ENCODE measurements at regions not wholly inside any gene's neighbourhood (a gene's known extent, or its start where the extent isn't known, plus 50 kb on each side); places are given as distances from the start of the nearest gene placed in this dataset.

DNA sequence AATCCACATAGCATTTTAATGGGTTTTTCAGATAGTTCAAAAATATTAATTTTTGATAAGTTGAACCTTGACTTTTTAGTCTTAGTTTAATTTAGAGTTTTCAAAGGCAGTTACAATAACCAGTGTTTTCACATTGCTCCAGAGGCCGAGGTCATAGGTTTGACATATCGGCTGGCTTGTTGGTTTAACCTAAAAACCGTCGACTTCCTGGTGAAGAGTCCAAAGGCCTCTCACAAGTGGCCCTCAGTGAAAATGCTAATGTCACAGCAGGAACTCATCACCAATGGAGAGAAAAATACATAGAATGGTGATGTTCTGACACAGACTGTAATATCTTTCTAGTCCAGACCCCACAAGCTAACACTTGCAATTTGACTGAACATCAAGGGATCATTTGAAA is 642.3 kb downstream of the PLOD2 start:
- no peaks in the 10 kb centered on the region for H3K9me3 ChIP-seq (ENCODE audit: control insufficient read depth, insufficient read depth, low read depth, low read length)
- no peaks in the 10 kb centered on the region for H4K20me1 ChIP-seq (ENCODE audit: control insufficient read depth, extremely low read depth, insufficient read depth, low read length)
- H3K27me3 ChIP-seq (ENCODE audit: control insufficient read depth, insufficient read depth, low read length) = no peaks in the 10 kb centered on the region
- DNase-seq (ENCODE audit: low read depth in 2 of 2) = no peak
- H3K27ac ChIP-seq (ENCODE audit: insufficient read depth, low read length) = no peak overlapping the region
- no peaks in the 10 kb centered on the region for H3K36me3 ChIP-seq (ENCODE audit: control insufficient read depth, insufficient read depth, low read length)
- H3K4me2 ChIP-seq (ENCODE audit: extremely low read depth, insufficient read depth, low read length) = no peak overlapping the region
- TF ChIP-seq CTCF (conservative IDR thresholded peaks at IDR 0.05 in 1 of 2, IDR thresholded peaks at IDR 0.05 in 1 of 2; ENCODE audit: low read depth in 1 of 2, low read length in 2 of 2) (no peak), EZH2 (IDR thresholded peaks at IDR 0.05; ENCODE audit: low read length, missing control alignments) (no peak)
- no peak overlapping the region for H3K9ac ChIP-seq (ENCODE audit: insufficient read depth, low read length)
- H3K4me3 ChIP-seq (replicated peaks in 1 of 4; ENCODE audit: control extremely low read depth in 1 of 4, insufficient read depth in 1 of 4, low read depth in 3 of 4, low read length in 4 of 4) = no peak overlapping the region
- H2AFZ ChIP-seq (ENCODE audit: low read length) = no peak overlapping the region
- H3K79me2 ChIP-seq (ENCODE audit: control insufficient read depth, insufficient read depth, low read length) = no peaks in the 10 kb centered on the region
- H3K4me1 ChIP-seq (ENCODE audit: control insufficient read depth, extremely low read depth, insufficient read depth, low read length) = no peaks in the 10 kb centered on the region

DNA sequence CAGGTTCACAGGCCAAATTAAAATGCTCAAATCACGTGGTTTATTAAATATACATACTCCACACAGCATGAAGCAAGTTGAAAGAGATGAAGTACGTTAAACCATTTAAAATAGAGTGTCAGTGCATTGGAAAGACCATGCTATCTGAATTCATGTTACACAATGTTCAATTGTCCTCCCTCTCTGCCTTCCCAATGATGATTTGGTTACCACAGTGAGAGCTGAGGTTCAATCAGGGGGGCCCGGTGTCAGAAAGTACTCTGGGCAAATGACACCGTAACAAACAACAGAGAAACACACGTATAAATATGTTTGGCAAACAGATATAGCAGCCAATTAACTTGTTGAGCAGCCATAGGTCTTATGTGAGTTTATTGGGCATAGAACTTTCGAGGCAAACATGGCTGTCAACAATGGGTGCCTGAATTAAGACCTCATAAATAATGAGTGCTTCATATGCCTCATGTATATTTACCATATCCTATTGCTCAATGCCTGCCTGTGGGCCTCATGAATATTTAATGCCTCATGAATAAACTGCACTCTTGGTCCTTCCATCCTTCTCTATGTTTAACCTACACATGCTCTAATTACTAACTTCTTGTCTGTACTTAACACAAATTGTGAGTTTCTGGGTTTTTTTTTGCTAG is 641.5 kb downstream of the PLOD2 start:
- no peak overlapping the region for H3K9ac ChIP-seq (ENCODE audit: insufficient read depth, low read length)
- no peak for TF ChIP-seq CTCF (conservative IDR thresholded peaks at IDR 0.05 in 1 of 2, IDR thresholded peaks at IDR 0.05 in 1 of 2; ENCODE audit: low read depth in 1 of 2, low read length in 2 of 2)

GRCh38 chr3:145522179-145522578 is 638.8 kb downstream of the PLOD2 start:
- Histone ChIP-seq H3K4me1 (ENCODE audit: control insufficient read depth, extremely low read depth, insufficient read depth, low read length) (no peaks in the 10 kb centered on the region), H3K36me3 (ENCODE audit: control insufficient read depth, insufficient read depth, low read length) (no peaks in the 10 kb centered on the region), H4K20me1 (ENCODE audit: control insufficient read depth, extremely low read depth, insufficient read depth, low read length) (no peaks in the 10 kb centered on the region), H3K9me3 (ENCODE audit: control insufficient read depth, insufficient read depth, low read depth, low read length) (no peaks in the 10 kb centered on the region), H3K27ac (ENCODE audit: insufficient read depth, low read length) (no peak overlapping the region), H2AFZ (ENCODE audit: low read length) (no peak overlapping the region), H3K4me2 (ENCODE audit: extremely low read depth, insufficient read depth, low read length) (no peak overlapping the region), H3K4me3 (replicated peaks in 1 of 4; ENCODE audit: control extremely low read depth in 1 of 4, insufficient read depth in 1 of 4, low read depth in 3 of 4, low read length in 4 of 4) (no peak overlapping the region), H3K27me3 (ENCODE audit: control insufficient read depth, insufficient read depth, low read length) (no peaks in the 10 kb centered on the region), H3K79me2 (ENCODE audit: control insufficient read depth, insufficient read depth, low read length) (no peaks in the 10 kb centered on the region), H3K9ac (ENCODE audit: insufficient read depth, low read length) (no peak overlapping the region)
- TF ChIP-seq EZH2 (IDR thresholded peaks at IDR 0.05; ENCODE audit: low read length, missing control alignments) (no peak), CTCF (conservative IDR thresholded peaks at IDR 0.05 in 1 of 2, IDR thresholded peaks at IDR 0.05 in 1 of 2; ENCODE audit: low read depth in 1 of 2, low read length in 2 of 2) (no peak)
- DNase-seq (ENCODE audit: low read depth in 2 of 2) = no peak

More for the DNA sequence above, 641.5 kb downstream of the PLOD2 start:
- H3K27me3 ChIP-seq (ENCODE audit: control insufficient read depth, insufficient read depth, low read length) = no peaks in the 10 kb centered on the region
- no peak overlapping the region for H3K4me3 ChIP-seq (replicated peaks in 1 of 4; ENCODE audit: control extremely low read depth in 1 of 4, insufficient read depth in 1 of 4, low read depth in 3 of 4, low read length in 4 of 4)
- H3K4me1 ChIP-seq (ENCODE audit: control insufficient read depth, extremely low read depth, insufficient read depth, low read length) = no peaks in the 10 kb centered on the region
- H3K36me3 ChIP-seq (ENCODE audit: control insufficient read depth, insufficient read depth, low read length) = no peaks in the 10 kb centered on the region
- no peak overlapping the region for H3K27ac ChIP-seq (ENCODE audit: insufficient read depth, low read length)
- H2AFZ ChIP-seq (ENCODE audit: low read length) = no peak overlapping the region
- no peak overlapping the region for H3K4me2 ChIP-seq (ENCODE audit: extremely low read depth, insufficient read depth, low read length)
- H4K20me1 ChIP-seq (ENCODE audit: control insufficient read depth, extremely low read depth, insufficient read depth, low read length) = no peaks in the 10 kb centered on the region
- no peaks in the 10 kb centered on the region for H3K79me2 ChIP-seq (ENCODE audit: control insufficient read depth, insufficient read depth, low read length)
- no peaks in the 10 kb centered on the region for H3K9me3 ChIP-seq (ENCODE audit: control insufficient read depth, insufficient read depth, low read depth, low read length)
- DNase-seq (ENCODE audit: low read depth in 2 of 2) = no peak
